ENCODE measurements at regions not wholly inside any gene's neighbourhood (a gene's known extent, or its start where the extent isn't known, plus 50 kb on each side); places are given as distances from the start of the nearest gene placed in this dataset.

GRCh38 chrX:143319526-143319925 lies 197.7 kb downstream of the SPANXN3 start:
- DNase-seq (ENCODE audit: low read depth in 1 of 2, low spot score in 2 of 2) = no peak
- H2BK120ac ChIP-seq (replicated peaks; ENCODE audit: low read depth, low read length) = no peak overlapping the region
- no peak overlapping the region for H2BK5ac ChIP-seq (ENCODE audit: low read depth, low read length)
- no peak overlapping the region for H3K4ac ChIP-seq (replicated peaks; ENCODE audit: insufficient read length, low read depth, low read length)
- no peak overlapping the region for H4K91ac ChIP-seq (replicated peaks; ENCODE audit: insufficient read length, low read length)
- no peak overlapping the region for H2AFZ ChIP-seq (ENCODE audit: low read length)
- ChIA-PET CTCF (ENCODE audit: partially characterized antibody) (no interaction called here), POLR2A (ENCODE audit: partially characterized antibody) (no interaction called here)
- no peak overlapping the region for H4K5ac ChIP-seq (ENCODE audit: insufficient read length, low read depth, low read length)
- H4K8ac ChIP-seq (ENCODE audit: extremely low read depth, insufficient read depth, low read length) = no peak overlapping the region; the same call in 1 of the 2 replicates
- H3K18ac ChIP-seq (ENCODE audit: extremely low read depth, low read length) = no peak overlapping the region
- 91% methylated on average over 5 of the region's 6 CpGs; no CpG with 5 or more reads in 1 of the 2 experiments for WGBS, 2 experiments (ENCODE audit: extremely low coverage in 1 of 2, insufficient coverage in 1 of 2, insufficient read length in 1 of 2, insufficient replicate concordance in 2 of 2, low coverage in 1 of 2, low lambda C conversion rate in 2 of 2, missing lambda C conversion rate in 1 of 2)
- no peak for TF ChIP-seq CTCF (IDR thresholded peaks at IDR 0.05; ENCODE audit: control extremely low read depth in 1 of 3, insufficient read depth in 1 of 3, low read depth in 1 of 3, low read length in 3 of 3)
- H3K56ac ChIP-seq (replicated peaks; ENCODE audit: insufficient read length, low read depth, low read length) = no peak overlapping the region
- no peak for FAIRE-seq
- no peaks in the 10 kb centered on the region for H4K20me1 ChIP-seq (replicated peaks in 1 of 2; ENCODE audit: control insufficient read depth in 1 of 2, insufficient read depth in 2 of 2, low read length in 2 of 2)
- no peak overlapping the region for H3K4me2 ChIP-seq (ENCODE audit: insufficient read depth in 1 of 2, low read depth in 2 of 2, low read length in 2 of 2)
- no peak overlapping the region for H3K23ac ChIP-seq (ENCODE audit: insufficient read length)
- H2BK15ac ChIP-seq (ENCODE audit: low read length) = no peak overlapping the region
- no peaks in the 10 kb centered on the region for H3K79me1 ChIP-seq (ENCODE audit: low read depth, low read length)
- H2BK20ac ChIP-seq (ENCODE audit: low read length) = no peak overlapping the region
- no peaks in the 10 kb centered on the region for H3K27me3 ChIP-seq (replicated peaks in 1 of 4; ENCODE audit: control insufficient read depth in 3 of 4, extremely low read depth in 1 of 4, insufficient read depth in 3 of 4, low read length in 3 of 4)
- no peak overlapping the region for H3K14ac ChIP-seq (ENCODE audit: insufficient read length)
- no peak overlapping the region for H3K4me3 ChIP-seq (ENCODE audit: extremely low read depth in 1 of 4, insufficient read depth in 2 of 4, low read depth in 3 of 4, low read length in 4 of 4)
- H3K9me3 ChIP-seq (ENCODE audit: insufficient read depth in 2 of 2, low read depth in 1 of 2, low read length in 1 of 2) = no peaks in the 10 kb centered on the region
- no peak overlapping the region for H2AK5ac ChIP-seq (ENCODE audit: low read depth, low read length)
- no peaks in the 10 kb centered on the region for H3K4me1 ChIP-seq (replicated peaks in 1 of 4; ENCODE audit: control insufficient read depth in 3 of 4, insufficient read depth in 4 of 4, low read length in 3 of 4)
- no peaks in the 10 kb centered on the region for H3K36me3 ChIP-seq (ENCODE audit: control insufficient read depth in 2 of 4, insufficient read depth in 4 of 4, low read length in 3 of 4)
- H3K27ac ChIP-seq (ENCODE audit: low read depth, low read length) = no peak overlapping the region
- no peak overlapping the region for H2BK12ac ChIP-seq (ENCODE audit: low read depth, low read length)
- H3K9ac ChIP-seq (replicated peaks in 1 of 4; ENCODE audit: extremely low read depth in 1 of 4, low read depth in 3 of 4, low read length in 3 of 4) = no peak overlapping the region
- no peaks in the 10 kb centered on the region for H3K79me2 ChIP-seq (ENCODE audit: control insufficient read depth in 1 of 2, insufficient read depth in 2 of 2, low read length in 2 of 2)
- H3K23me2 ChIP-seq (ENCODE audit: low read depth, low read length) = no peaks in the 10 kb centered on the region

All from H1 (cell line).